ENCODE measurements at regions not wholly inside any gene's neighbourhood (a gene's known extent, or its start where the extent isn't known, plus 50 kb on each side); places are given as distances from the start of the nearest gene placed in this dataset.

GRCh38 chr2:21644266-21644665 lies 520.5 kb downstream of the TDRD15 start:
- Histone ChIP-seq H3K79me2 (ENCODE audit: control insufficient read depth, insufficient read depth, low read length) (no peaks in the 10 kb centered on the region), H2BK5ac (ENCODE audit: low read length) (no peak overlapping the region), H3K79me1 (ENCODE audit: low read length) (no peaks in the 10 kb centered on the region), H3K27me3 (ENCODE audit: insufficient read depth, low read length, poor library complexity) (no peaks in the 10 kb centered on the region), H3K4ac (ENCODE audit: low read depth, low read length) (no peak overlapping the region), H2BK15ac (replicated peaks; ENCODE audit: low read depth) (no peak overlapping the region), H4K8ac (ENCODE audit: low read depth, low read length) (no peak overlapping the region), H3K56ac (ENCODE audit: low read length) (no peak overlapping the region), H3K4me3 (ENCODE audit: low read length) (no peak overlapping the region), H3K4me2 (ENCODE audit: low read length) (no peak overlapping the region), H2BK120ac (ENCODE audit: low read depth, low read length) (no peak overlapping the region), H3K23ac (ENCODE audit: low read length) (no peak overlapping the region), H3K4me1 (ENCODE audit: control insufficient read depth, low read depth, low read length) (no peaks in the 10 kb centered on the region), H4K5ac (ENCODE audit: low read length) (no peak overlapping the region), H3K27ac (ENCODE audit: low read depth, low read length) (no peak overlapping the region), H2AK5ac (ENCODE audit: low read length) (no peak overlapping the region), H3K9ac (ENCODE audit: low read length) (no peak overlapping the region), H3K36me3 (ENCODE audit: control insufficient read depth, insufficient read depth, low read length) (no peaks in the 10 kb centered on the region), H3K18ac (ENCODE audit: low read length) (no peak overlapping the region)
- whole genome bisulfite sequencing (ENCODE audit: extremely low coverage, insufficient coverage, low lambda C conversion rate), result no CpG with 5 or more reads among the region's 1 CpG
- no peak for DNase-seq

GRCh38 chr2:21646345-21646744 lies 522.6 kb downstream of the TDRD15 start:
- H2BK15ac ChIP-seq (replicated peaks; ENCODE audit: low read depth), result no peak overlapping the region
- H3K4me1 ChIP-seq (ENCODE audit: control insufficient read depth, low read depth, low read length), result no peaks in the 10 kb centered on the region
- H4K8ac ChIP-seq (ENCODE audit: low read depth, low read length), result no peak overlapping the region
- H3K4ac ChIP-seq (ENCODE audit: low read depth, low read length), result no peak overlapping the region
- H3K23ac ChIP-seq (ENCODE audit: low read length), result no peak overlapping the region
- no peak overlapping the region for H2BK120ac ChIP-seq (ENCODE audit: low read depth, low read length)
- H3K27ac ChIP-seq (ENCODE audit: low read depth, low read length), result no peak overlapping the region
- no peak overlapping the region for H2BK5ac ChIP-seq (ENCODE audit: low read length)
- no peak overlapping the region for H3K18ac ChIP-seq (ENCODE audit: low read length)
- H4K5ac ChIP-seq (ENCODE audit: low read length), result no peak overlapping the region
- WGBS (ENCODE audit: extremely low coverage, insufficient coverage, low lambda C conversion rate), result no CpG with 5 or more reads among the region's 5 CpGs
- no peaks in the 10 kb centered on the region for H3K79me1 ChIP-seq (ENCODE audit: low read length)
- H3K27me3 ChIP-seq (ENCODE audit: insufficient read depth, low read length, poor library complexity), result no peaks in the 10 kb centered on the region
- no peak overlapping the region for H3K9ac ChIP-seq (ENCODE audit: low read length)
- no peak overlapping the region for H3K4me2 ChIP-seq (ENCODE audit: low read length)
- no peak overlapping the region for H2AK5ac ChIP-seq (ENCODE audit: low read length)
- DNase-seq, result no peak
- H3K79me2 ChIP-seq (ENCODE audit: control insufficient read depth, insufficient read depth, low read length), result no peaks in the 10 kb centered on the region
- no peak overlapping the region for H3K4me3 ChIP-seq (ENCODE audit: low read length)
- no peaks in the 10 kb centered on the region for H3K36me3 ChIP-seq (ENCODE audit: control insufficient read depth, insufficient read depth, low read length)
- no peak overlapping the region for H3K56ac ChIP-seq (ENCODE audit: low read length)

- Histone ChIP-seq H3K27ac (ENCODE audit: low read depth, low read length) (no peak overlapping the region), H3K27me3 (ENCODE audit: insufficient read depth, low read length, poor library complexity) (no peaks in the 10 kb centered on the region), H3K4me3 (ENCODE audit: low read length) (no peak overlapping the region), H3K4ac (ENCODE audit: low read depth, low read length) (no peak overlapping the region), H3K79me2 (ENCODE audit: control insufficient read depth, insufficient read depth, low read length) (no peaks in the 10 kb centered on the region), H3K23ac (ENCODE audit: low read length) (no peak overlapping the region), H3K79me1 (ENCODE audit: low read length) (no peaks in the 10 kb centered on the region), H3K36me3 (ENCODE audit: control insufficient read depth, insufficient read depth, low read length) (no peaks in the 10 kb centered on the region), H3K4me2 (ENCODE audit: low read length) (no peak overlapping the region), H2AK5ac (ENCODE audit: low read length) (no peak overlapping the region), H3K9ac (ENCODE audit: low read length) (no peak overlapping the region), H3K4me1 (ENCODE audit: control insufficient read depth, low read depth, low read length) (no peaks in the 10 kb centered on the region), H3K56ac (ENCODE audit: low read length) (no peak overlapping the region), H2BK5ac (ENCODE audit: low read length) (no peak overlapping the region), H3K18ac (ENCODE audit: low read length) (no peak overlapping the region), H2BK120ac (ENCODE audit: low read depth, low read length) (no peak overlapping the region), H2BK15ac (replicated peaks; ENCODE audit: low read depth) (no peak overlapping the region), H4K5ac (ENCODE audit: low read length) (no peak overlapping the region), H4K8ac (ENCODE audit: low read depth, low read length) (no peak overlapping the region)
- DNase-seq, result peak; percentile 47
- WGBS (ENCODE audit: extremely low coverage, insufficient coverage, low lambda C conversion rate), result no CpG with 5 or more reads among the region's 4 CpGs
Observed at GRCh38 chr2:21650569-21650968, 526.8 kb downstream of the TDRD15 start.

DNA sequence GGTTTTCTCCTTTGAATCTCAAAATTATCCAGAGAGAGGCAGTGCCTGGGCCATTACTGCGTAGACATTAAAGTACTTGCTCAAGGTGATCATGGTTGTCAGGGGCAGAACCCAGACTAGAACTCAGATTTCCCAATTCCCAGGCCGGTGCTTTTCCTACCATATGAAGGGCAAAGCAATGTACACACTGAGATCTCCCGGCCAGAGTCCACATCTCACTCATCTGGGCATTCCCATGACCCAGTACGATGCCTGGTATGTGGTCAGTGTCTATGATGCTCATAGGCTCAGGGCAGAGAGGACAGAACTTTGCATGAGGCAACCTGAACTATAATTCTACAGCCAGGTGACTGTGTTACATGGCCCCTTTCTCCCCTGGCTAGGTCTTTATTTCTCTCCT lies 531.4 kb downstream of the TDRD15 start:
- no peak overlapping the region for H3K4me3 ChIP-seq (ENCODE audit: low read length)
- no CpG with 5 or more reads among the region's 4 CpGs for WGBS (ENCODE audit: extremely low coverage, insufficient coverage, low lambda C conversion rate)
- no peak for DNase-seq
- H3K4me1 ChIP-seq (ENCODE audit: control insufficient read depth, low read depth, low read length), result no peaks in the 10 kb centered on the region
- no peaks in the 10 kb centered on the region for H3K79me1 ChIP-seq (ENCODE audit: low read length)
- H4K8ac ChIP-seq (ENCODE audit: low read depth, low read length), result no peak overlapping the region
- no peak overlapping the region for H2AK5ac ChIP-seq (ENCODE audit: low read length)
- no peaks in the 10 kb centered on the region for H3K79me2 ChIP-seq (ENCODE audit: control insufficient read depth, insufficient read depth, low read length)
- H3K18ac ChIP-seq (ENCODE audit: low read length), result no peak overlapping the region
- H2BK120ac ChIP-seq (ENCODE audit: low read depth, low read length), result no peak overlapping the region
- no peak overlapping the region for H3K27ac ChIP-seq (ENCODE audit: low read depth, low read length)
- no peaks in the 10 kb centered on the region for H3K27me3 ChIP-seq (ENCODE audit: insufficient read depth, low read length, poor library complexity)
- H3K23ac ChIP-seq (ENCODE audit: low read length), result no peak overlapping the region
- H3K36me3 ChIP-seq (ENCODE audit: control insufficient read depth, insufficient read depth, low read length), result no peaks in the 10 kb centered on the region
- no peak overlapping the region for H3K4ac ChIP-seq (ENCODE audit: low read depth, low read length)
- no peak overlapping the region for H3K4me2 ChIP-seq (ENCODE audit: low read length)
- H4K5ac ChIP-seq (ENCODE audit: low read length), result no peak overlapping the region
- no peak overlapping the region for H2BK15ac ChIP-seq (replicated peaks; ENCODE audit: low read depth)
- H3K9ac ChIP-seq (ENCODE audit: low read length), result no peak overlapping the region
- no peak overlapping the region for H2BK5ac ChIP-seq (ENCODE audit: low read length)
- H3K56ac ChIP-seq (ENCODE audit: low read length), result no peak overlapping the region

DNA sequence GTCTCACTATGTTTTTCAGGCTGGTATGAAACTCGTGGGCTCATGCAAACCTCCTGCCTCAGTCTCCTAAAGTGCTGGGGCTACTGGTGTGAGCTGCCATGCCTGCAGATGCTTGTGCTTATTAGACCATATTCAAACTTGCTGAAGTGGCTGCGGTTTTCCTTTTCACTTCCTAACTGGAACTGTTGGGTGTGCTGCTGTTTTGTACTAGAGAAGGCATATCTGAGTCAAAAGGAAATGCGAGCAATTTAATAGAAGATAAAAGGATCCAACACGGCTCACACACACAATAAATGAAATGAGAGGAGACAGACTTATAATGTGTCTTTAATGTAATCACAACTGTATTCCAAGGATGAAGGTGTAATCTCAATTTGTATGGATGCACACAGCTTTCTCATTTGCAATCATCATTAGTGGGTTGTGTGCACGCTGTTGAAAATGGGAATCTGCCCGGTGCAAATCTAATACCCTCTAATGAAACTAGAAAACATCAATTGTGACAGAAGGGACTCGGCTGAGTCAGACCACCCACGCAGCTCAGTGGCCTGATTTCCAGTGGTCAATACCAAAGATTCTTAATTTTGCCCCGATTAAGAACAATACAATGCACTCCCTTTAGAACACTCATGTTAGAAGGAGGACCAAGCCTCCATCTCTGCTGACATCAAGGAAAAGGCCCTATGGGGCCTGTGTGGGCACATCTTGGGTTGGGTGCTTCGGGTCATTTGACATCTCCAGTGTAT lies 532.7 kb downstream of the TDRD15 start:
- Histone ChIP-seq H3K4ac (ENCODE audit: low read depth, low read length) (no peak overlapping the region), H3K27ac (ENCODE audit: low read depth, low read length) (no peak overlapping the region), H3K23ac (ENCODE audit: low read length) (no peak overlapping the region)

GRCh38 chr2:21657445-21657844 lies 533.7 kb downstream of the TDRD15 start:
- no peak overlapping the region for H3K27ac ChIP-seq (ENCODE audit: low read depth, low read length)
- H3K36me3 ChIP-seq (ENCODE audit: control insufficient read depth, insufficient read depth, low read length), result no peaks in the 10 kb centered on the region
- H4K5ac ChIP-seq (ENCODE audit: low read length), result no peak overlapping the region
- H3K18ac ChIP-seq (ENCODE audit: low read length), result no peak overlapping the region
- WGBS (ENCODE audit: extremely low coverage, insufficient coverage, low lambda C conversion rate), result 100% methylated on average over 1 of the region's 2 CpGs
- no peaks in the 10 kb centered on the region for H3K79me2 ChIP-seq (ENCODE audit: control insufficient read depth, insufficient read depth, low read length)
- H3K4ac ChIP-seq (ENCODE audit: low read depth, low read length), result no peak overlapping the region
- no peak overlapping the region for H3K4me3 ChIP-seq (ENCODE audit: low read length)
- no peak overlapping the region for H2BK15ac ChIP-seq (replicated peaks; ENCODE audit: low read depth)
- no peaks in the 10 kb centered on the region for H3K4me1 ChIP-seq (ENCODE audit: control insufficient read depth, low read depth, low read length)
- H3K23ac ChIP-seq (ENCODE audit: low read length), result no peak overlapping the region
- no peak overlapping the region for H3K9ac ChIP-seq (ENCODE audit: low read length)
- no peaks in the 10 kb centered on the region for H3K27me3 ChIP-seq (ENCODE audit: insufficient read depth, low read length, poor library complexity)
- no peak overlapping the region for H4K8ac ChIP-seq (ENCODE audit: low read depth, low read length)
- no peaks in the 10 kb centered on the region for H3K79me1 ChIP-seq (ENCODE audit: low read length)
- DNase-seq, result no peak
- H2BK120ac ChIP-seq (ENCODE audit: low read depth, low read length), result no peak overlapping the region
- H3K4me2 ChIP-seq (ENCODE audit: low read length), result no peak overlapping the region
- H2AK5ac ChIP-seq (ENCODE audit: low read length), result no peak overlapping the region
- H3K56ac ChIP-seq (ENCODE audit: low read length), result no peak overlapping the region
- H2BK5ac ChIP-seq (ENCODE audit: low read length), result no peak overlapping the region

More for the DNA sequence above, 532.7 kb downstream of the TDRD15 start:
- H3K79me2 ChIP-seq (ENCODE audit: control insufficient read depth, insufficient read depth, low read length), result no peaks in the 10 kb centered on the region
- no peaks in the 10 kb centered on the region for H3K4me1 ChIP-seq (ENCODE audit: control insufficient read depth, low read depth, low read length)
- H4K8ac ChIP-seq (ENCODE audit: low read depth, low read length), result no peak overlapping the region
- H3K4me2 ChIP-seq (ENCODE audit: low read length), result no peak overlapping the region
- H3K4me3 ChIP-seq (ENCODE audit: low read length), result no peak overlapping the region
- H3K56ac ChIP-seq (ENCODE audit: low read length), result no peak overlapping the region
- H2AK5ac ChIP-seq (ENCODE audit: low read length), result no peak overlapping the region
- H2BK5ac ChIP-seq (ENCODE audit: low read length), result no peak overlapping the region
- H3K18ac ChIP-seq (ENCODE audit: low read length), result no peak overlapping the region
- no peaks in the 10 kb centered on the region for H3K27me3 ChIP-seq (ENCODE audit: insufficient read depth, low read length, poor library complexity)
- H3K79me1 ChIP-seq (ENCODE audit: low read length), result no peaks in the 10 kb centered on the region
- DNase-seq, result no peak
- H2BK15ac ChIP-seq (replicated peaks; ENCODE audit: low read depth), result no peak overlapping the region
- no peaks in the 10 kb centered on the region for H3K36me3 ChIP-seq (ENCODE audit: control insufficient read depth, insufficient read depth, low read length)
- H4K5ac ChIP-seq (ENCODE audit: low read length), result no peak overlapping the region
- H3K9ac ChIP-seq (ENCODE audit: low read length), result no peak overlapping the region
- H2BK120ac ChIP-seq (ENCODE audit: low read depth, low read length), result no peak overlapping the region
- WGBS (ENCODE audit: extremely low coverage, insufficient coverage, low lambda C conversion rate), result no CpG with 5 or more reads among the region's 10 CpGs
